GM18909 (cell line): ENCODE measurements at regions not wholly inside any gene's neighbourhood (a gene's known extent, or its start where the extent isn't known, plus 50 kb on each side); places are given as distances from the start of the nearest gene placed in this dataset.

ENCODE experiments used
- ATAC-seq: cut with Tn5 transposase; IDR thresholded peaks from one replicate; pipeline ENCODE4 v1.9.1; 2021; ENCODE audit warnings: mild to moderate bottlenecking; ENCODE audit not compliant: unreplicated experiment, poor library complexity

GRCh38 chr1:87706779-87707228 is 378.1 kb downstream of the LMO4 start:
- ATAC-seq, result no peak

DNA sequence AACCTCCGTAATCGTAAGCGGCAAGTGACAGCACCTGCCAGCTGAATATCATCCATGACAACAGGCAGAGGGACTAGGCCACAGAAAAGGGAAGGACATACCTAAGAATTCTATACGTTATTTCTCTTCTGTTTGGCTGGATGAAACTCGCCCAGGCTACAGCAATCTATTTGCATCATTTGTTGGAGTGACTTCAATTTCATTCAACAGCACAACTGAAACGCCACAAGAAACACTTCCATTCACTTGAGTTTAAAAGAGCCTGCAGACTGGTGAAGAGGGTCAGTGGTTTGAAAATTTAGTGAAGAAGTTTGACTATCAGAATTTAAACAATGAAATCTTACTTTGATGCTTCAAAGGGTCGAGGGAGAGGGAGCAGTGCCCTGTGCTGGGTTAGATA is 378.7 kb downstream of the LMO4 start:
- no peak for ATAC-seq

DNA sequence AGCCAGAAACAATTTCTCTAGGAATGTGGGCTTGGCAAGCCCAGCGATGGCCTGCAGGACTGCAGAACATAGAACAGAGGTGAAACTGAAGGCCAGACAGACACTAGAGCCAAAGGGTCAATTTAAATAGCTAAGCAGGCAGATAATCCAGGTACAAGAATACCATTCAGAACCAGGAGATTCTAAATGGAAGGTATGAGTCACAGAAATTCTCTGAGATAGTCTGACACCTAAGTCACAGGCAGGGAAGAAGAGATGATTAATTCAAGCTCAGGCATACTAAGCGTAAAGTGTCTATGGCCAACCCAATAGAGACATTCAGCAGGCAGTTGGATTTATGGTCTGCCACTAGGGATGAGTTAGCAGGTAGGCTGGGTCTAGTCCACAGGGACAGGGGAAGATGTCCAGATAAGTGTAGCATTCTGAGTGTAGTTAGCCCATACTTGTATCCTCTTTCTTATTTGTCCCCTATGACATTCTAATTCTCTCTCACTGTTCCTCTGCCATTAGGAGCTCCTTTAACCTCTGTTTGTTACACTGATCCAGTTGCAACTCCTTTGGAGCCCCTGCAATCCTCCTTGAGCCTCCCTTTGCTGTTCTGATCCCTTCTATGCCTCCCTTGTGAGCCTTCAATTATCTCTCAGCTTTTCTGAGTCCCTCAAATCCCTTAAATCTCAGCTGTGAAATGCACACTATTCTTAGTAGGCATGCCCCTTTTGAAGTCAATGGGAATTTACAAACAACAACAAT is 383.8 kb downstream of the LMO4 start:
- ATAC-seq, result no peak

DNA sequence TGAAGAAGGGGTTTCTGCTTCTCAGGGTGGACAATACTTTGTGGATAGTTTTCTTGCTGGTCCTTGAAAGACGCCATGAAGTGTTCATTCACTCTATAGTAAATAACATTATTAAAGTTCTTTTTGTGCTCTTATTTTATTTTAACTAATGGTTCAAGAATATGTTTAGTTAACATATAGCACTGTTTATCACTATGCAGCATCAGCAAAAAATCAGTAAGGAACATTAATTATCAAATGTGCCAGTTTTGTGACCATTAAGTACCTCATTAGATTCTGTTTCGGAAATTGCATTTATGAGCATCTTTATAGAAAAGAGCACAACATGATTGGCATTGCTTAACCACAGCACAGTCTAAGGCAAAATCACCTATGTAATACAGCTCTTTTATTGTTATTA is 385.6 kb downstream of the LMO4 start:
- ATAC-seq, result no peak

DNA sequence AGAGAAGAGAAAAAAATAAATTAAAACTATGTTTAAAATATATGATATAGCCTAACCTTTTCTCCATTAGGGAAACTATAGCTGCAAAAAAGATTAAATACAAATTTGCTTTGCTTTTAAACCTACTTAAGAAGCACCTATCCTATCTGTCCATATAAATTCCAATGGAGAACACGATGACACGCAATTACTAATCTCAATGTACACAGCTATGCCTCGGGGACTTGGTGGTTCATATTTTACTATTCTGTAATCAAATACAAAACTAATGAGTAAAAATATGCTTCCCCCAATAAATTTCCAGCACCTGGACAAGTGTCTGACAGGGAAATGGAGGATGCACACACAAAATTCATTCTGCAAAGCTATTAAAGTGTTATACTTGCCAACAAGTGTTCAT is 386.4 kb downstream of the LMO4 start:
- no peak for ATAC-seq

GRCh38 chr1:87715471-87715870 is 386.8 kb downstream of the LMO4 start:
- ATAC-seq, result no peak

DNA sequence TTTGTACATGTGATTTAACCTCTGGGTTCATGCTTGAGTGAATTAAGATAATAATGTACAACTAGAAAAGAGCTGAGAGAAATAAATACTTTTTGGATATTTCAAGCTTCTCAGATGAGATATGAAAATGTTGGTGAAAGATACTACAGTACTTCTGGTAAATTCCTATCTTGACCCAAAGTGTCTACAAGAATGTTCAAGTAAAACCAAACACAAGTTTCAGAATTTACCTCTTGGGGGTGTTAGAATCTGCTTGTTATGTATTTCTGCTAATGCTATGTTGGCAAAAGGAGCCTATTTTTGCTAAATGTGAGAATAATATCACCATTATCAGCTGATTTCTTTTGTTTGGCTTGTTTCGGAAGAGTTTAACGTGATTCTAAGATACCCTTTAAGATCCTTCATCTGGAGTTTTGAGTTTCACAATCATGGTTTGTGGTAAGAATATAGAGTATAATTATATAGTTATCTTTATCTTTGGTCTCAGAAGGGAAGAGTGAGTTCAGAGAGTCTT is 388.5 kb downstream of the LMO4 start:
- ATAC-seq, result no peak

DNA sequence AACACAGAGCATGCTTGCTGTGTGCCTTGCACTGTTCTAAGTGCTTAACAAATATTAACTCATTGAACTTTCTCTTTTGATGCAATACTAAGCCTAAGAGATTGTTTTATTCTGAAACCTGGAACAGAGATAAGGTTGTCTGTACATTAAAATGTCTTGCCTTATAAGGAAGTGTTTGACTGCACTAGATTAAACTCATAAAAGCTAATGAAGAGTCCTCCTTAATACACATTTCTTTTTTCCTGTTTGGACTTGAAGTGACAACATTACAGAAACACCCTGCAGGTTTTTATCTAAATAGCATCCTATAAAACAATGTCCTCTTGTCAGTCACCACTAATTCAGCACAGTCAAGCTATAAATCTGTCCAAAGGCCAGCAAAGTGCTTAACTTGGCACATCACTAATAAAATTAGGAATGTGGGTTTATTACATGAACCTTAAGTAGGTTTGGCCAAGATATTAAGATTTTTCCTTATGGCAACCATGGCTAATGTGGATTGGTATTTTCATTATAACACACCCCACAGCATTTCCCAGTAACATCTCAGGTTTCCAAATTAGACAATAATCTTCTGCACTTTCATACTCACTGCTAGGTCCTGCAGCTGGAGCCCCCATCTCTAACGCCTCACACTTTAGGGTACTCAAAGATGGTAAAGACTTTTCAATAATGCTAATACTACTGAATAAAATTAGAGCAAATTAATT is 389.7 kb downstream of the LMO4 start:
- ATAC-seq, result no peak

- no peak for ATAC-seq
Observed at GRCh38 chr1:87719658-87720057, 391.0 kb downstream of the LMO4 start.

- no peak for ATAC-seq
Observed at GRCh38 chr1:87720561-87720960, 391.9 kb downstream of the LMO4 start.

DNA sequence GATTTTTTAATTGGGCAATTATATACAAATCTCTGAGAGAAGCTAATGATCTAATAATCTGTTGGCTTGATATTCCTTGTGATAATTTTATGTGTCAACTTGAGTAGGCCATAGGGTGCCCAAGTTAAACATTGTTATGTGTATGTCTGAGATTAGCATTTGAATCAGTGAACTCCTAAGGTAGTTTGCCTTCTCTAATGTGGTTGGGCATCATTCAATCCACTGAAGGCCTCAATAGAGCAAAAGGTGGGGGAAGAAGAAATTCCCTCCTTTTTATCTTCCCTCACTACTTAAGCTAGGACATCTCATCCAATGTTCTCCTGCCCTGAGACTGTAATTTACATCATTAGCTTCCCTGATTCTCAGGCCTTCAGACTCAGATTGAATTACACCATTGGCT is 394.5 kb downstream of the LMO4 start:
- ATAC-seq, result no peak

- ATAC-seq, result no peak
Observed at GRCh38 chr1:87728169-87728568, 399.5 kb downstream of the LMO4 start.

- no peak for ATAC-seq
Observed at GRCh38 chr1:87730274-87731216, 401.9 kb downstream of the LMO4 start.

DNA sequence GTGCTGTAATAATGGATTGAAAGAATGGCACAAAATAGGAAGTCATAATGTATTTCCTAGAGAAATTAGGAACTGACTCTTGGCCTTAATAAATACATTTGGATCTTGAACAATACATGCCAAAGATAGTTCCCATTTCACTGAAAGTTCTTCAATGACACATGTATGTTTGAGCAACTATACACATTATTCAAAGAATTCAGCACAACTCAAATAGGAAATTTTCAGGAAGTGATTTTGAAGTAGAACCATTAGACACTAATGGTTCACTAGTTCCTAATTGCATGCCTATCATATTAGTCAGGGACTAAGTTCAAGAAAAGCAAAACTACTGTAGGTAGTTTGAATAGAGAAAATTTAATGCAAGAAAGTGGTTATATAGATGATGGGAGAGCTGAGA is 404.7 kb downstream of the LMO4 start:
- no peak for ATAC-seq

DNA sequence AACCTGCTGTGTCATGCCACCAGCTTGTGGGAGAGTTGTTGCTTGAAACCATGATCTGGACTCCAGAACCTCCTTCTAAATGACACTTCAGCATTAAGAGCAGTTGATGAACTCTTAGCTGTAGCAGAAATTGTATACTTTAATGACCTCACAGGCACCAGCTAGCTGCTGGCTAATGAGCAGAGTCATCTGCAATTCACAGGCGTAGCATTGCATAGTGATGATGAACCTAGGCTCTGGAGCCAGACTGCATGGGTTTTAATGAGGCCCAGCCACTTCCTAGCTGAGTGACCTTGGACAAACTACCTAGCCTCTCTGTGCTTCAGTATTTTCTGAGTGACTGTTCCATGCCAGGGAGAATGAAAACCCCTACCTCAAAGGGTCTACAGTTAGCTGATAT is 407.1 kb downstream of the LMO4 start:
- ATAC-seq, result no peak

DNA sequence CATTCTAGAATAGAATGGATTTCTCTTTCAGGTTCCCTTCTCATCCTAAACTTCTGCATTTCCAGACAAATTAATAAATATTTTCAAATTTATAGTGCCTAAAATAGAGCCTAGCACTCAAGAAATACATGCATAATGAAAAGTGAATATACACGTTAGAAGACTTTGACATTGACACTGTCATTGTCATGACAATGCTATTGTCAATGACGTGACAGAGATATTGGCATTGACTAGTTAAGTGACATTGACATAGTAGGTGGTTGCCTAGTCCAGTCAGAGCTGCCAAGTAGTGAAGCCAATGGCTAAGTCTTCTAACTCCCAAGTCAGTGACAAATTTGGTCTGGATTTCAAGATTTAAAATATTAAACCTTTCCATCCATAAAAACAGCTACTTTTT is 410.5 kb downstream of the LMO4 start:
- ATAC-seq, result no peak

GRCh38 chr1:87739704-87740103 is 411.0 kb downstream of the LMO4 start:
- ATAC-seq, result no peak

DNA sequence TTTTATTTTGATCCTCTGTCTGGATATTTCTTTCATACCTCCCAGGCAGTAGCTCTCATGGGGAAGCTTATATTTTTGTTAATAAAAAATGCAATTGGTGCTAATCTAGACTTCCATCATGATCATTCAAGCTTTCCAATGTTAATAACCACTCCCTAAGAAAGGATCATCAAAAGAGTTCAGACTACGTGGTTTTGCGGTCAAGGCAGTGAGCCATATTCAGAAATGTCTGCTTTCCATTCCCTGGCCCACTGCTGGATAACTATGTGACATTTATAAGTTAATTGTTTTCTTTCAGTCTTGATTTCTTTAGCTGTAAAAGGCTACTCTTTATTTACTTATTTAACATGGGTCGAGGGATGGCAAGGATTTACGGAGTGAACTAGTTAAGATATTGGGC is 414.6 kb downstream of the LMO4 start:
- ATAC-seq, result no peak

DNA sequence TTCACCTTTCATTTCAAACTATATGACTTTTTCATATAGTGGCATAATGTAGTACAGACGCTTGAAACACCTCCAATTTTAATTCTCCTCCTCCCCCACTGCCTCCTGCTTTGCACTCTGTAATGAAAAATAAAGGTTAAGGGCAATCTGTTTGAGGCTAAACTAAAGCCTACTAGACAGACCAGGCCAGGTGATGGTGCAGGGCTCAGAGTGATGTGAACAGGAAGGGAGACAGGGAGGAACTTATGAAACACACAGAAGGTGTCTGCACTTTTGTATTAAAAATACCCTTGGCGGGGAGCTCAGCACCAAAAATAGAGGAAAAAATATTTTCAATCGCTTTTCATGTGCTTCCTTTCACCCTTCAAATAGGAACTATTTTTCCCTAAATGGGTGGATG is 415.4 kb downstream of the LMO4 start:
- no peak for ATAC-seq

DNA sequence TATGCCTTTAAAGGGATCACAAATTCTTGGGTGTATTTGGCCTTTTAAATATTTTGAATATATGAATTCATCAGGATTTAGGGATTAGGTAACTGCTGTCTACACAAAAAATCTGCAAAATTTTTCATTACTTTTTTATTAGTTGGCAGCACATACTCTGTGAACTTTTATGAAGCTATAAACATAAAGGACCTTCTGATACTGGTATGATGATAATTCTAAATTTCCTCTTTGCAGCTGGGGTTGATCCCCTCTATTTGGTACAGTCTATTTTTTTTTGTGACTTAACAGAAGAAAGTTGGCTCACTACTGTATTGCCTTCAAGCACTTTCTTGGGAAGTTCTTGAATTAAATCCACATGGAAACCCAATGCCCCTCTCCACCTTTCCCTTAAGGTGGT is 416.1 kb downstream of the LMO4 start:
- no peak for ATAC-seq

DNA sequence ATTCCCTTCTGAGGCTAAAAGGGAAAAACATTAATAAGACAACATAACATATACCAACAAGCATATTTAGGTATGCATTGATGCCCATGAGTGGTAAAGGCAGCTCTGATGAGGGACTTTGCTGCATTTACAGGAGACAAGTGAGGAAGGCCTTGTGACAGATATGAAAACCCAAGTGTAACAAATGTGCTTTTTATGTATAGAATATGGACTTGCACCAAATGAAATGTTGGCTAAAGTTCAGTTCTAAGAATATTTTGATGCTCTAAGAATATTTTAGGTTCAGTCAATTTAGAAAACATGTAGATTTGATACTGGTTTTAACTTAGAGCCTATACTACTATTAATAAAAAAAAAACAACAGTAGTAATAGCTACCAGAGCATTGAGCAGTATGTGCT is 424.7 kb downstream of the LMO4 start:
- ATAC-seq, result no peak
